Tongue (tissue), 1 donor: ENCODE measurements at regions not wholly inside any gene's neighbourhood (a gene's known extent, or its start where the extent isn't known, plus 50 kb on each side); places are given as distances from the start of the nearest gene placed in this dataset.

ENCODE experiments used
- DNase-seq: peaks from one replicate; pipeline ENCODE4 v3.0.0-alpha.2; 2015

DNA sequence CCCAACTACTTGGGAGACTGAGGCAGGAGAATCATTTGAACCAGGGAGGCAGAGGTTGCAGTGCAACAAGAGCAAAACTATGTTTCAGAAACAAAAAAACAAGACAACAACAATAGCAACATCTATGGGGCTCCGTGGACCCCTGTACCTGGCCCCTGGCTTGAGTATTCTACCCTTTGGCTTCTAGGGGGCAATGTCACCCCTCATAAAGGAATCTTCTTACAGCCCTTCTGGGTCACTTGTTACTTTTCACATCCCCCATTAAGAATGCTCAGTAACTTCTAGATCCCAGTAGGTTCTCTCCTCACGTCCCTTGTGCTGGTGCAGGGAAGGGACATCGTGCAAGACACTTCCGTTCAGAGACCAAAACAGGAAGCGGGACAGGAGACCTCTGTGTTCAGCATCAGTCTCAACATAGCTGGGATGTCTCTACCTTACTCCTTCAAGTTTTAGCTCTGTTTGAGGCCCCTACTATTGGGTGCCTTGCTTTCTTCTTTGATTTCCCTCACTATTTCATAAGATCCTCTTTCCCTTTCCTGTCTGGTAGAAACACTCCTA, 218.1 kb upstream of the ARGLU1 start:
- no peak for DNase-seq

DNA sequence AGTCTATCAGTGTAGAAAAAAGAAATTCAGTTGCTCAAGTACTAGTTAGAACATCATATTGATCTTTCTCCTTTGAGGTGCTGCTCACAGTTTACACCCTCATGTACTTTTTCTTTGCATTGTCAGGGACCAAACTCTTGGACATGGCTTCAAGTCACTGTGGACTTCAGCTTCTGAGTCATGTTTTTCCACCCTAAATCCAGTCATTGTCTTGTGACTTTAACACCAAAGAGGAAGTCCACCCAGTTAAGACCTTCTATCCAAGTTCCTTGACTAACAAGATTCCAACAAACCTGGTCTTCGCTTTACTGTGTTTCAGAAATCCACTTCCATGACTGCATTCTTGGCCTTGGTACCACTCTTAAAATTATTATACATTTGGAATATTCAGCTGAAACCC, 206.7 kb upstream of the ARGLU1 start:
- DNase-seq: no peak

GRCh38 chr13:106772006-106772601, 204.2 kb upstream of the ARGLU1 start:
- peak; percentile 22 for DNase-seq

DNA sequence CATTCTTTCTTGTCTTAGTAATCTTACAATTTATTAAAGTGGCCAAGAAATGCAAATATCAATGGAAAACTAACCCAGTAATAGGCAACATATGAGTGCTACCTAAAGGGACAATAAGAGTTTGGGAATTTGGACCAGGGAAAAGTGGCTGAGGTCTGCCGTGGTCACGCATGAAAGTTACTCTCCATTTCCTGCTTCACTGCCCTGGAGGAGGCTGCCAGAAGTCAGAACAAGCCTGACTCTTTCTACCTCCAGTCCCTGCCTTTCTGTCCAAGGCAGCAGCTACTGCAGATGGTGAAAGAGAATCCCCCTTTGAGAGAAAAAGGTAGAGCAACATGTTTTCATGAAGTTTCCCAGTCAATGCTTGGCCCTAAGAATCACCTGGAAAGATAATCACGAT, 201.1 kb upstream of the ARGLU1 start:
- DNase-seq: no peak

GRCh38 chr13:106762708-106763107, 194.8 kb upstream of the ARGLU1 start:
- DNase-seq: no peak

DNA sequence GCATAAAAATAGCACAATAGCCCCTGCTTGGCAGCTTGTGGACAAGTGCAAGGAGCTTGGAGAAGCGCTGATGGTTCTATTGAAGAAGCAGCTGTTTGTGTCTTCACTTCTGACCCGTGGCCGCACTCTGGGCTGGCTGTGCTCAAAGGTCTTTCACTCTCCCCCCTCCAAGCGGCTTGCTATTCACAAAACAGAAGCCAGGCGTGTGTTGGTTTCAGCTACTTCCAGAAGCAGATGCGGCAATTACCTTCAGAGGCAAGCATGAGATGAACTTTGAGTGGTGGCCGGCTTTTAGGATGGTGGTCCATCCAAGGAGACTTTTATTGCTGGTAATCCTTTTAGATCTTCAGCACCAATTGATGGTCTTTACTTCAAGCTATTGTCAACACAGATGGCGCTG, 188.5 kb upstream of the ARGLU1 start:
- DNase-seq: peak; percentile 68

DNA sequence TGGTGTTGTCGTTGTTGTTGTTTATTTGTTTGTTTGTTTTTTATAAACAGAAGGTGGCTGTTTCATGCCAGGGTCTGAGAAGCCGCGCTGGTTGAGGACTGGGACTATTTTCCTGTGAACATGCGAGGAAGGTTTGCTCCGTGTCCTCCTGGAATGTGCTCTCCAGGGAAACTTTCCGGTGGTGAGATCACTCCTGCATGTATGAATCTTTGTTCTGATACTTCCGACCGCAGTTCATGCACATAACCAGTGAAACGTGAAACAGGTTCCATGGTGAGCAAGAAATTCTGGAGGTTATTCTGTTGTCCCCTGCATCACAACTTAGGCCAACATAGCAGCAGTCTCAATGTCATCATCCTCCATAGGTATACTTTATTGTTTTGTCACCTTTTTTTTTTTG, 187.6 kb upstream of the ARGLU1 start:
- peak; percentile 18 for DNase-seq

GRCh38 chr13:106753251-106753650, 185.3 kb upstream of the ARGLU1 start:
- DNase-seq: peak; percentile 5

- peak; percentile 31 for DNase-seq
These were observed 184.7 kb upstream of the ARGLU1 start for GRCh38 chr13:106752584-106753170.

DNA sequence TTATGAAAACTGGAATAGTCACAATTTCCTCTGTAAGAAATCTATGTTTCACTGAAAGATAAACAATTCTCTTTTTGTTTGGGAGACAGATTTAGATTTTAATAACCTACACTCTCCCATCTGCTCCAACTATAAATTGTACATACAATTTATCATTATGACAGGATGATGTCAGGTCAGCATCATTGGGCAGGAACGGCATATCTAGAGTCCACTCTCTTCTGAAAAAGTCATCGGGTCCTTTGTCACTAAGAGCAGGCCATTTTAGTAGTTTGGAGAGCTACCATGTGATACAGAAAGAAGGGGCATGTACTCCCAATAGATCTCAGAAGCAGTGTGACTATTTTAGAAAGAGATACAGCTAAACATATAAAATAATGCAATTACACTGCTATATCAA, 180.8 kb upstream of the ARGLU1 start:
- no peak for DNase-seq

GRCh38 chr13:106744516-106744915, 176.6 kb upstream of the ARGLU1 start:
- DNase-seq: no peak

GRCh38 chr13:106738186-106738678, 170.3 kb upstream of the ARGLU1 start:
- DNase-seq: peak; percentile 27

- DNase-seq: no peak
These were observed 169.0 kb upstream of the ARGLU1 start for GRCh38 chr13:106736941-106737340.

DNA sequence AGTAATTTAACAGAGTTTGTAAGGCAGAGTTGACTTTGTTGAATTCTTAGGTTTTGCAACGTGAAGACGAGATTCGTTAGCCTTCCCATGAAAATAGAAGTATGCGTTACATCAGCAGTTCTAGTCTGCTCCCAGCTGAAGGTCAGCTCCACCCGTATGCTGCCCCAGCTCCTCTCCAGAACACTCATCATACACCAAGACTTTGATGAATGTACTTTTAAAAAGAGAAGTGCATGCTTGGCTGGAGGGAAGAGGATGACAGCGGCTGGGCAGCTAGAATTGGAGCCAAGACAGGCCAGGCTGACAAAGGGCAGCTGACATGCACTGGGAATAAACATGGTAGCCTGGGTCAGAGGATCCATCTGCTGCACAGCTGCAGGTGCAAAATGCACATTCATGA, 166.3 kb upstream of the ARGLU1 start:
- DNase-seq: no peak

GRCh38 chr13:106723036-106723435, 155.1 kb upstream of the ARGLU1 start:
- DNase-seq: no peak

- peak; percentile 10 for DNase-seq
These were observed 154.7 kb upstream of the ARGLU1 start for GRCh38 chr13:106722620-106723019.

DNA sequence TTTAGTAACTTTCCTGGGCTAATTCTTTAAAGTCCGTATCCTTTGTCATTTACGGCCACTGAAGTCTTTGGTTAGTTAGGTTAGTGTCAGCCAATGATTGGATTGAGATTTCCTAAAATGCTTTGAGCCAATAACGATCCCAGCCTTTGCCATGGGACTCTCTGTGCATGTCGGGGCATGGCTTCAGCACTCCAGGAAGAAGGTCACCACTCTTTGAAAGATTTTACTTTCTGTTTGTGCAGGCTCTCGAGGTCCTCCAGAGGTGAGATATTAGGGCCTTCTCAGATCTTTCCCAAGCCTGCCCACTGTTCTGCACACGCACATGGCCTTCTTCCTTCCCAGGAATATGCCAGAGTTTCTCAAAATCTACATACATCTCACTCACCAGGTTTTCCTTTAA, 153.7 kb upstream of the ARGLU1 start:
- DNase-seq: no peak

GRCh38 chr13:106714271-106714982, 146.5 kb upstream of the ARGLU1 start:
- no peak for DNase-seq

DNA sequence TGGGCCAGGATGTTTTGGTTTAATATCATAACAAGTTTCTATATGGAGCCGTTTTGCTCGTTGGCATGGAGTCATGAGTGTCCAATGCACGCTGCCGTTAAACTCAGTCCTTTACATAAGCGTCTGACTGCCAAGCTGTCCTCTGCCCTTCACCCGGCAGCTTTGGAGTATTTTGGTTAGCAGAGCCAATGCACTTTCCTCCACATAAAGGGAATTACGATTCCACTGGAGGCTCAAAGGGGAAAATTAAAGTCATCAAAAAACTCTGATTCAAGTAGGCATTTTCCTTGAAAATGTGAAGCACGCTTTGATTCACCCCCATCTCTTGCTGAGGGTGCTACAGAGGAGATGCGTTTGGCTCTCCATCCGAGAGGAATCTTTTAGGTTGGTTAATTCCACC, 144.4 kb upstream of the ARGLU1 start:
- DNase-seq: no peak

GRCh38 chr13:106710266-106710665, 142.3 kb upstream of the ARGLU1 start:
- peak; percentile 51 for DNase-seq

GRCh38 chr13:106709522-106709921, 141.6 kb upstream of the ARGLU1 start:
- peak; percentile 29 for DNase-seq

DNA sequence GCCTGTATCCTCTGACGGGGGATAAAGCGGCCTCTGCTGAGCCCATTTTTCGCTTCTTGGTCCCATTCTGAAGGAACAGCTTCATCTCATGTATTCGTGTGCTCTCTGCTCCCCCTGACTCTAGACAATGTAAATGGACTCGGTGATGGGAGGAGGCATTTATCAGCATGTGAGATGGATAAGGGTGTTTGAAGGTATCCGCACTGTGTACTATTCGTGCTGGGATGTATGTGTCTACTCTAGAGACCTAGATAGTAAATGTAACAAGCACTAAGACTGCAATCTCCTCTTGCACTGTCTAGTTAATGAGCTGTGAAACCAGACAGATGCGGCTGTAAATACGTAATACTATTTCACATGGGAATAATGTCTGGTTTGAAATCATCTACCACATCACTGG, 134.6 kb upstream of the ARGLU1 start:
- no peak for DNase-seq

DNA sequence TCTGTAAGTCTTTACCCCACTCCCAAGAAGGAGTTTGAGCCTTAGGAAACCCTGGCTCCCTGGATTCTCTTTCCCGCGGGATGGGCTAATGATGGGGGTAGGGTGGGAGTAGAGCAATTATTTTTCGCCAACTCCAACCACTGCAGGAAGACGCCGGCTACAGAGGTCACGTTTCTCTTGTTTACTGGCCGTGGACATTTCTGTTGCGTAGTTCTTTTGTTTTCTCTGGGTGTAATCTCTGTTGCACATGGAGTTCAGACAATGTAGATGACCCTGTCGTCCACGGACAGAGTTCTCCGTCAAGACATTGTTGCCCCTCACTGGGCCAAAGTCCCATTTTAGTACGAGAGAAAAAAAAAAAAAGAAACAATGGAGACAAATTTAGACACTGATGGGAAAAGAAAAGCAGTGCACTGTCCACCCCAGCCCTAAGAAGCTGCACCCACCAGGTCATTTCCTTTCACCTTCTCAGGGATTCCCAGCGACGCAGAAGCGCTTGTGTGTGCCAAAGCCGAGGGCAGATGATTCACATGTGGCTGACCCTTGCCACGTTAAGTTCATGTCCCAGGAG, 133.9 kb upstream of the ARGLU1 start:
- no peak for DNase-seq
